H7 (cell line): ENCODE measurements at regions not wholly inside any gene's neighbourhood (a gene's known extent, or its start where the extent isn't known, plus 50 kb on each side); places are given as distances from the start of the nearest gene placed in this dataset.
"Not testable (repeated sequence)": the region's sequence is repeated elsewhere in the genome, so short reads cannot be mapped to it uniquely, and the experiment has no call there.

Experiments used
- DNase-seq: peaks from one replicate; pipeline ENCODE4 v3.0.0; 2012
- H3K27me3 ChIP-seq: 2 replicates; pipeline ENCODE4 v1.6.0; 2011; ENCODE audit warnings: mild to moderate bottlenecking, low read length; ENCODE audit not compliant: control insufficient read depth, insufficient read depth
- H3K36me3 ChIP-seq: replicated peaks from 2 replicates; pipeline ENCODE4 v1.5.1; 2011; ENCODE audit warnings: low read length; ENCODE audit not compliant: control insufficient read depth, insufficient read depth
- H3K4me3 ChIP-seq: 2 replicates; pipeline ENCODE4 v1.5.1; 2011; ENCODE audit warnings: low read depth, mild to moderate bottlenecking, control low read depth, low read length, moderate library complexity; ENCODE audit not compliant: insufficient read depth

DNA sequence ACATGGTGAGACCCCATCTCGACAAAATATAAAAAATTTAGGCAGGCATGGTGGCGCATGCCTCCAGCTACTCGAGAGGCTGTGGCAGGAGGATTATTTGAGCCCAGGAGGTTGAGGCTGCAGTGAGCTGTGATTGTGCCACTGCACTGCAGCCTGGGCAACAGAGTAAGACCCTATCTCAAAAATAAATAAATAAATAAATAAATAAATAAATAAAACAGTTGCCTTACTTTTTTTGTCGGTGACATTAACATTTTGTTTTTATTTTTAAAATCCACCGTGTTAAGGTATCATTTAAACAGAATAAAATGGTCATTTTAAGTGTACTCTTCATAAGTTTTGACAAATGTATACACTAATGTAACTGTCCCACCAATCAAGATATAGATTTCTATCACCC, 57.0 kb downstream of the RASL11A start:
- no peak for DNase-seq
- Histone ChIP-seq H3K4me3 (no peak overlapping the region), H3K27me3 (no peaks in the 10 kb centered on the region), H3K36me3 (no peaks in the 10 kb centered on the region)

DNA sequence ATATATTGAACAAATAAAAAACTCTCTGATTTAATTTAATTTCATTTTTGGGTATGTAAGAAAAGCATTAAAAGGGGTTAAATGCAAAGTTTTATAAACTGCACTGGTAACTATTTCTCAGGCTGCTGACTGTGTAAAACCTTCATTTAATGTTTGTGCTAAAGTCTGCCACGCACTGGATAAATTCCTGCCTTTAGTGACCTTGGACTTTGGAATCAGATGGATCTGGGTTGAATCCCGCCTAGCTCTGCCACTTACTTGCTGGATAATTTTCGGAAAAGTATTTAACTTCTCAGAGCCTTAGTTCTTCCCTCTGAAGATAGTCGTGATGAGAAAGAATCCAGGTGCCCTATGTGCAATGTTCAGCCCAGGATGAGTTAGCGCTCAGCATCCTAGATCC, 58.6 kb downstream of the RASL11A start:
- no peak for DNase-seq
- Histone ChIP-seq H3K4me3 (no peak overlapping the region), H3K27me3 (no peaks in the 10 kb centered on the region), H3K36me3 (no peaks in the 10 kb centered on the region)

DNA sequence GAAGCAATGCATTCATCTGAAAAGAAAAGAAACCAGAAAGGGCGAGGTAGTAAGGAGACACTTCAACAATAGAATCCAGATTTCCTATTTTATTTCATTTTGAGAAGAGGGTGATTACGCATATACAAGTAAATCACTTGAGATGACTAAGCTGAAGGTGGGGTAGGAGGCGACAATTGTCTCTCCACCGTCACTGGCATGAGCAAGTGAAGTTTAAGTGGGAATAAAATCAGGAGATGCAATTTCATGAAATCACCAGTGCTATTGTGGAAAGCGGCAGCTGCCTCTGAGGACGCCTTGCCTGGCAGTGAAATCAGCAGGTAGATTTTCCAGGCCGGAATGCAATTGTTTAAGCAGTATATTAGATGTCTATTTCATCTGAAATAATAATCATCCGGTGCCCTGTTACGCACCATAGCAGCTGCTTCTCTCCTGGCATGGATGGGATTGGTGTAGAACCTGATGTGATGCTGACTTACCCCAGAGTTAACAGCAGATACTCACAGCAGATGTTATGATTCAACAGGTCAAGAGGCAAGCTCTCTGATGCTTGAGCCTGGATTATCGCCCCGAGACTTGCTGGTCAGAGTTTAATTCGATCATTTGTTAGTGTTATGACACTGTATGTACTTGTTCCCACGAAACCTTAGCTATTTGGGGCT, 64.3 kb downstream of the RASL11A start:
- no peaks in the 10 kb centered on the region for H3K27me3 ChIP-seq
- H3K4me3 ChIP-seq: no peak overlapping the region
- no peak for DNase-seq
- H3K36me3 ChIP-seq: no peaks in the 10 kb centered on the region

DNA sequence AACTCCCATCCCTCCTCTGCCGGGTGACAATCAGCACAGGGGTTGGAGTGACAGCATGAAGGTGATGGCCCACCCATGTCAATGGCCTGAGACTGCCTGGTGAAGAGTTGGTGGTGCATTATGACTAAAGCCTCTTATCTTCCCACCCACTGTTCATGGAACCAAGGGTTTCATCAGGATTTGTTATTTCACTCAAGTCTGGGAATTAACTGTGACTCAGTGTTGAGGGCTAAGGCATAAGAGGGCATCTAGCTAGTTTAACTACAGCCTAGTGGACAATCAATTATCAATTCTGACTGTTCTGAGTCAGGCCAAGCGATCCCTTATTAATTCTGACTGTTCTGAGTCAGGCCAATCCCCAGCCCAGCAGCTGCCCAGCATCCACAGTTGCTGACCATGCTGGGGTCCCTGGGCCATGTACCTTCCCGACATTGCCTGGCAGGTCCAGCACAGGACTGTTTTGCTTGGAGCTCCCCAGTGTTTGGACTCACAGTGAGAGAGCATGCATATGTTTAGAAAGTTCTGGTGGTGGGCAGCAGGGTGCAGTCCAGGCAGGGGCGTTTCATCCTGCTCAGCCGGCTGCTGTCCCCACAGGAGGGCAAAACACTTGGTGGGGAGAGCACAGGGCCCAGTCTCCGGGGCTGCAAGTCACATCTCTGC, 65.5 kb downstream of the RASL11A start:
- Histone ChIP-seq H3K27me3 (no peaks in the 10 kb centered on the region), H3K4me3 (no peak overlapping the region), H3K36me3 (no peaks in the 10 kb centered on the region)
- peak; percentile 39 for DNase-seq

DNA sequence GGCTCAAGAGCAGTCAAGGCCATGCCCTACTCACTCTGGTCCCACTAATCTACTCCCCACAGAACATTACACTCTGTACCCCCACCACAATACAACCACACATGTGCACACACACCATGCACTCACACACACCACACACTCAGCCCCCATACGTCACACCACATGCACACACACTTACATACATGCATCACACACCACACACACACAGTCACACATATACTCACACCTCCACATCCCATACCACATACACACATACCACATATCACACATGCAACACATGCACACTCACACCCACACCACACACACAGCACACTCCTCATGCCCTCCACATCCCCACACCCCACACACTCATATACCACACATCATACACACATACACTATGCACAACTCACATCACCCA, 67.6 kb downstream of the RASL11A start:
- Histone ChIP-seq H3K27me3 (no peaks in the 10 kb centered on the region), H3K4me3 (no peak overlapping the region), H3K36me3 (no peaks in the 10 kb centered on the region)
- no peak for DNase-seq

DNA sequence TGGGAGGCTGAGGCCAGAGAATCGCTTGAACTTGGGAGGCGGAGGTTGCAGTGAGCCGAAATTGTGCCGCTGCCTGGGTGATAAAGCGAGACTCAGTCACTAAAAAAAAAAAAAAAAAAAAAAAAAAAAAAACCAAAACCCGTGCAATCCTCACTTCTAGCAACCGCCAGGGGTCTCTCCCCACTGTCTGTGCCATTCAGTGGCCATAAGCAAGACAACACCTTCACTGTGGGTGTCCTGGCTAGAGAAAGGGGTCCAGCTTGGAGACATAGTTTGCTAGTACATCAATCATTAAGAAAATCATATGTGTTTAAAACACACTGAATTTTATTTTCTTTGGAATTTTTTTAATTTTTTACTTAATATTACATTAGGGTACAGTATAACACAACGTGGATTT, 68.2 kb downstream of the RASL11A start:
- H3K4me3 ChIP-seq: no peak overlapping the region
- H3K36me3 ChIP-seq: no peaks in the 10 kb centered on the region
- DNase-seq: peak; percentile 84
- no peaks in the 10 kb centered on the region for H3K27me3 ChIP-seq

DNA sequence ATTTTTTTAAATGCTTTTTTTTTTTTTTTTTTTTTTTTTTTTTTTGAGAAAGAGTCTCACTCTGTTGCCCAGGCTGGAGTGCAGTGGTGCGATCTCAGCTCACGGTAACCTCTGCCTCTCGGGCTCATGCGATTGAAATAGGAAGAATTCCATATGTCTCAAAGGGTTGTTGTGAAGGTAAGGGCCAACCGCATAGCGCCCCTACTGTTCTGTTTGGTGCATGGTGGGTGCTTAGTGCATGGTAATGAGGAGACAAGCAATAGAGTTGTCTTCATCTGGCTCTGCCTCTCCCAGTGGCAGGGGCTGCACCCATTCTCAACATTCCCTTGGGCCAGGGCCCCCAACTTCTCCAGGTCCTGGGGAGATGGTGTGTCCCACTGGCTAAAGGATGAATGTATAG, 68.7 kb downstream of the RASL11A start:
- Histone ChIP-seq H3K4me3 (no peak overlapping the region), H3K27me3 (no peaks in the 10 kb centered on the region), H3K36me3 (no peaks in the 10 kb centered on the region)
- peak; percentile 70 for DNase-seq

DNA sequence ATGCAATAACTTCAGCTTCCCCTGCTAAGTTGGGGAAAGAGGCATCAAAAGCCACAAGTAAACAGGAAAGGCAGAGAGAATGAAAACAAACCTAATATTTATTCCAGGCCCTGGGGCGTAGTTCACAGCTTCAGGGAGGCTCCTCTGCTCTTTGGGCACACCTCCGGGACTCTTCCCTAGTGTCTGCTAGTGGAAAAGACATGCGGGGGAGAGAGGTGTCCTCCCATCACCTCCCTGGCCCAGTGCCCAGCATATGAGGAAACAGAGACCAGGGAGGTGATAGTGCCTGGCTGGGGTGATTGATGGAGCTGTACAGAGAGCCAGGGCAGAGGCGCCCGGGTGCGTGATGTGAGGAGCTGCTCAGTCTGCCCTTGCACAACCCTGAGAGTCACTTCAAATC, 71.0 kb downstream of the RASL11A start:
- no peaks in the 10 kb centered on the region for H3K36me3 ChIP-seq
- no peak overlapping the region for H3K4me3 ChIP-seq
- H3K27me3 ChIP-seq: no peaks in the 10 kb centered on the region
- DNase-seq: no peak

DNA sequence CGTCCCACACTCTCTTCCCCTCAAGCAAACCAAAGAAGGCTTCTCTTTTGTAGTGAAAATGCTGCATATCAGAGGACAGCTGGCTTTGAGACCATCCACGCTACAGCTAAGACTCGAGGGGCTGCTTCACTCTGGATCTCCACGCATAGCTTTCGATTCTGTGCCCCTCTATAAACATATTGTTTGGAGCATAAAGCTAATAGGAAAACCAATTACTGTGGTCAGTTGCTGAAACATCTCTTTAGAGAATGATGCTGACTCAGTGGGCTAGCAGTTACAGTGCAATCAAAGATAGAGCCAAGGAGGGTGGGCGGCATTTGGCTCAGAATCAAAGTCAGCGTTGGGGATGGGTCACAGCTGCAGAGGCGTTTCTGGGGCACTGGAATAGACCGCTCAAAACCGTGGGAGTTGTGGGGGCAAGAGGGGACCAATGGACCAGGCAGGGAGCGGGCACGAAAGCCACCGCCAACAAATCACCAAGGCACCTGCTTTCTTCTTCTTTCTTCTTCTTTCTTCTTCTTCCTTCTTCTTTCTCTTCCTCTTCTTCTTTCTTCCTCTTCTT, 76.7 kb downstream of the RASL11A start:
- DNase-seq: no peak
- H3K36me3 ChIP-seq: no peaks in the 10 kb centered on the region
- no peak overlapping the region for H3K4me3 ChIP-seq
- no peaks in the 10 kb centered on the region for H3K27me3 ChIP-seq

DNA sequence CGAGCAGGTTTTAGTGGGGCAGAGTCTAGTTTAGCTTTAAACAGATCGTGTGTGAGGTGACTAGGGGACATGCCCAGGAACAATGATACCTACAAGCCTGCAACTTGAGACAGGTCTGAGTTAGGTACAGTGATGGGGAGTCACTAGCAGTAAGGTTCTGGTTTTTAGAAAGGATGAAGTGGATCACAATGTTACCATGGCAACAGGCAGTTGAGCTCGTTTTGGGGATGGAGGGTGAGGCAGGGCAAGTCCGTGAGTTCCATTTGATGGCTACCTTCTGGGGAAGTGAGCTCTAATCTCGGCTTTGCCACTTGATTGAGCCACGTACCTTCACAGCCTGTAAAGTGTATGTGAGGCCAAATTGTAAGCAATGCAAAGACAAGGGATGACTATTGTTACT, 76.0 kb upstream of the GTF3A start:
- Histone ChIP-seq H3K4me3 (no peak overlapping the region), H3K27me3 (no peaks in the 10 kb centered on the region), H3K36me3 (no peaks in the 10 kb centered on the region)
- DNase-seq: no peak

DNA sequence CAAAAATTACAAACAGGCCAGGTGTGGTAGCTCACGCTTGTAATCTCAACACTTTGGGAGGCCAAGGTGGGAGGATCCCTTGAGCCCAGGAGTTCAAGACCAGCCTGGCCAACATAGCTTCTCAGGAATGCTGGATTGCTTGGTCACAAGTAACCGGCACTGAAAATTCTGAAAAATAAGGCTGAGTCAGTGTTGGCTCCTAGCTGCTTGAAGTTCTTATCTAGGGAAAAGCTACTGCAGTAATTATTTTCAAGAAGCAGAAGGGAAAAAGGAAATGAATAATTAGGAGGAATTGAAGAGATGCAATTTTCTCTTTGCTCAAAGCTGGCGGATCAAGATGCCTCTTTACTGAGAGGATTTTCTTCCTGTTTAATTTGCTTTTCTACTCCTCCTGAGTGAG, 75.0 kb upstream of the GTF3A start:
- no peaks in the 10 kb centered on the region for H3K27me3 ChIP-seq
- H3K4me3 ChIP-seq: no peak overlapping the region
- no peak for DNase-seq
- H3K36me3 ChIP-seq: no peaks in the 10 kb centered on the region

DNA sequence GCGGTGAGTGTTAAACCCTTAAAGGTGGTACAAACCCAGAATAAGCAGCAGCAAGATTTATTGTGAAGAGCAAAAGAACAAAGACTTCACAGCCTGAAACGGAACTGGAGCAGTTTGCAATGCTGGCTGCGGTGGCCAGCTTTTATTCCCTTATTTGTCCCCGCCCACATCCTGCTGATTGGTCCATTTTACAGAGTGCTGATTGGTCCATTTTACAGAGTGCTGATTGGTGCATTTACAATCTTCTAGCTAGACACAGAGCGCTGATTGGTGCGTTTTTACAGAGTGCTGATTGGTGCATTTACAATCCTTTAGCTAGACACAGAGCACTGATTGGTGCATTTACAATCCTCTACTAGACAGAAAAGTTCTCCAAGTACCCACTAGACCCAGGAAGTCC, 73.6 kb upstream of the GTF3A start:
- H3K27me3 ChIP-seq, DNase-seq, H3K36me3 ChIP-seq, H3K4me3 ChIP-seq: not testable (repeated sequence)

DNA sequence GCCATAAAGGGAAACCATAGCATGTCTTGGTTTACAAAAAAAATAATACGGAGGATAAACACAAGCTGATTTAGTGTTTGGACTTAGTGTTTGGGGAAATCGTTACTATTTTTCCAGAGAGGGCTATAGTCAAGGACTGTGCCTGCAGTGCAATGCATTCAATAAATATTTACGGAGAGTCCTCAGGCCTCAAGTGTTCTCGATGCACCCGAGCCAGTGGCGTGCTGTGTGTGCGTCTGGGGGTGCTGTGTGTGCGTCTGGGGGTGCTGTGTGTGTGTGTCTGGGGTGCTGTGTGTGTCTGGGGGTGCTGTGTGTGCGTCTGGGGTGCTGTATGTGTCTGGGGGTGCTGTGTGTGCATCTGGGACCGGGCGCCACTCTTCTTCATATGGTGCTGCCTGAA, 71.7 kb upstream of the GTF3A start:
- no peak for DNase-seq
- Histone ChIP-seq H3K27me3 (no peaks in the 10 kb centered on the region), H3K4me3 (no peak overlapping the region)

DNA sequence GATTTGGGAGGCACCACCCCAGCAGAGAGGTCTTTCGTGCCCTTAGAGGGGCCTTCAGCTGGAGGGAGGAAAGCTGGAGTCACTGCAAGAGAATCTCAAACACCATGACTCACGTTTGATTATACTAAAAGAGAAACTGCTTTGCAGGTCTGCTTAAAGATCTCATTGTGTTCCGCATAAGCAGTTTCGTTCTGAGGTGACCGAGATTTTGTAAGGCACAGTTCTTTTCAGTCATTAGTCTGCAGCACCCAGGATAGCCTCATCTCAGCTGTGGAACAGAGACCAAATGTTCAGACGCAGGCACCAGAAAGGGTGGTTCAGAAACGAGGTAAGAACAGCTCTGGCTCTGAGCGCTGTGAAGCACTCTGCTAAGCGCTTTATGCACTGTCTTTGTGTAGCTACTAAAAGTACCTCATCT, 71.2 kb upstream of the GTF3A start:
- no peak for DNase-seq
- no peak overlapping the region for H3K4me3 ChIP-seq

More for the DNA sequence above, 71.7 kb upstream of the GTF3A start:
- H3K36me3 ChIP-seq: no peaks in the 10 kb centered on the region

DNA sequence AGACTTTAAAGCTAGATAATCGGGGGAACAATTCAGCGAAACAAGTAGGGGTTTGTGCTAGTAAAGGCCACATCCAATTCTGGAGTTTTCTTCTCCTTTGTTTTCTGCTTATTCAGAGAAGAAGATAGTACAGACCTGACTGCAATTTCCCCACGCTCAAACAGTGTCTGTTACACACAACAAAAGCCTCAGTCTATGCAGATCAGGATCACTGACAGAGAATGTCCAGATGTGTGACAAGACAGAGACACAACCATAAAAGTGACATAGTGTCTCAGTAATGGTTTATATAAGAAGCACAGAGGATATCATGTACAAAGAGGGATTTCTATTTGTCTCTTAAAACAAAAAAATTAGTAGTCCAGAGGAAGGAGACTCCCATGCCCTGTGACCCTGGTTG, 70.7 kb upstream of the GTF3A start:
- no peak for DNase-seq
- Histone ChIP-seq H3K27me3 (no peaks in the 10 kb centered on the region), H3K36me3 (no peaks in the 10 kb centered on the region), H3K4me3 (no peak overlapping the region)

More for the DNA sequence above, 71.2 kb upstream of the GTF3A start:
- Histone ChIP-seq H3K27me3 (no peaks in the 10 kb centered on the region), H3K36me3 (no peaks in the 10 kb centered on the region)
